ENCODE measurements at regions not wholly inside any gene's neighbourhood (a gene's known extent, or its start where the extent isn't known, plus 50 kb on each side); places are given as distances from the start of the nearest gene placed in this dataset.
A peak's percentile ranks its signal among the peaks of the same experiment; 100 is the strongest.
"Not testable (repeated sequence)": the region's sequence is repeated elsewhere in the genome, so short reads cannot be mapped to it uniquely, and the experiment has no call there.

GRCh38 chr19:13634658-13635057 is 128.4 kb upstream of the CACNA1A start:
- no peak for DNase-seq
- Mint-ChIP-seq H3K36me3 (ENCODE audit: low read depth) (peaks cover 17% of the 10 kb centered on the region), H3K27me3 (ENCODE audit: insufficient read depth) (no peaks in the 10 kb centered on the region; the same call in 1 of the 2 replicates), H3K4me1 (ENCODE audit: low read depth) (peaks cover 43% of the 10 kb centered on the region), H3K4me3 (no peak overlapping the region), H3K27ac (no peak overlapping the region), H3K9me3 (peaks cover 25% of the 10 kb centered on the region)
- TF ChIP-seq, protein P1, sequence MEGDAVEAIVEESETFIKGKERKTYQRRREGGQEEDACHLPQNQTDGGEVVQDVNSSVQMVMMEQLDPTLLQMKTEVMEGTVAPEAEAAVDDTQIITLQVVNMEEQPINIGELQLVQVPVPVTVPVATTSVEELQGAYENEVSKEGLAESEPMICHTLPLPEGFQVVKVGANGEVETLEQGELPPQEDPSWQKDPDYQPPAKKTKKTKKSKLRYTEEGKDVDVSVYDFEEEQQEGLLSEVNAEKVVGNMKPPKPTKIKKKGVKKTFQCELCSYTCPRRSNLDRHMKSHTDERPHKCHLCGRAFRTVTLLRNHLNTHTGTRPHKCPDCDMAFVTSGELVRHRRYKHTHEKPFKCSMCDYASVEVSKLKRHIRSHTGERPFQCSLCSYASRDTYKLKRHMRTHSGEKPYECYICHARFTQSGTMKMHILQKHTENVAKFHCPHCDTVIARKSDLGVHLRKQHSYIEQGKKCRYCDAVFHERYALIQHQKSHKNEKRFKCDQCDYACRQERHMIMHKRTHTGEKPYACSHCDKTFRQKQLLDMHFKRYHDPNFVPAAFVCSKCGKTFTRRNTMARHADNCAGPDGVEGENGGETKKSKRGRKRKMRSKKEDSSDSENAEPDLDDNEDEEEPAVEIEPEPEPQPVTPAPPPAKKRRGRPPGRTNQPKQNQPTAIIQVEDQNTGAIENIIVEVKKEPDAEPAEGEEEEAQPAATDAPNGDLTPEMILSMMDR (IDR thresholded peaks at IDR 0.05), result no peak

DNA sequence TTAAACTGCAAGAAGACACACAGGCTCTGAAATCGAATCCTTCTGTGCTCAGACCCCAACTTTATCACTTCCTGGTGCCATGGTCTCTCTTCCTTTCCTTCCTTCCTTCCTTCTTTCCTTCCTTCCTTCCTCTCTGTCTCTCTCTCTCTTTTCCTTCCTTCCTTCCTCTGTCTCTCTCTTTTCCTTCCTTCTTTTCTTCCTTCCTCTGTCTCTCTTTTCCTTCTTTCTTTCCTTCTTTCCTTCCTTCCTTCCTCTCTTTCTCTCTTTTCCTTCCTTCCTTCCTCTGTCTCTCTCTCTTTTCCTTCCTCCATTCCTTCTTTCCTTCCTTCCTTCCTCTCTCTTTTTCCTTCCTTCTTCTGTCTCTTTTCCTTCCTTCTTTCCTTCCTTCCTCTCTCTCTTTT is 127.2 kb upstream of the CACNA1A start:
- Mint-ChIP-seq H3K36me3 (ENCODE audit: low read depth) (peaks cover 11% of the 10 kb centered on the region), H3K27ac (peak overlapping the region; percentile 57), H3K9me3 (peaks cover 19% of the 10 kb centered on the region), H3K4me1 (ENCODE audit: low read depth) (peaks cover 43% of the 10 kb centered on the region), H3K4me3 (no peak overlapping the region), H3K27me3 (ENCODE audit: insufficient read depth) (no peaks in the 10 kb centered on the region; the same call in 1 of the 2 replicates)
- TF ChIP-seq, protein P1 (IDR thresholded peaks at IDR 0.05), result no peak
- DNase-seq, result no peak

DNA sequence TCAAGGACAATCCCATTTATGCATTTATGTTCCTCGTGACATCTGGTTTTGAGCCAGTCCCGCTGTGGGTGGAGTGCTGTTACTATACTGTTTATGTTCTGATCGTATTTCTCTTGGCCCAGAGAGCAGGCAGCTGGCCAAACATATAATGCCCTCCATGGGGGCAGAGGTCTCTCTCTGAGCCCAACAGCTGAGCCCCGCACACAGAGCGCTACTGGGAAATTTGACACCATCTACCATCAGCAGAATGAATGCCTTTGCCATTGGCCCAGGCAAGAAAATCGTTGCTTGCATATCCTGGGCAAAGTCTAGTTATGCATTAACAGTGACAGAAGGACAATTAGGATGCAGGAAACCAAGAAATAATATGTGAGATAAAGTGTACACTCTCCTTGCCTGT is 126.8 kb upstream of the CACNA1A start:
- peak overlapping the region; percentile 35; the same call in 1 of the 2 replicates for H3K4me3 Mint-ChIP-seq
- H3K9me3 Mint-ChIP-seq, result peaks cover 19% of the 10 kb centered on the region
- peak overlapping the region; percentile 57 for H3K27ac Mint-ChIP-seq
- H3K36me3 Mint-ChIP-seq (ENCODE audit: low read depth), result peaks cover 11% of the 10 kb centered on the region
- H3K4me1 Mint-ChIP-seq (ENCODE audit: low read depth), result peaks cover 46% of the 10 kb centered on the region
- TF ChIP-seq, protein P1 (IDR thresholded peaks at IDR 0.05), result no peak
- peak; percentile 17 for DNase-seq
- no peaks in the 10 kb centered on the region; the same call in 1 of the 2 replicates for H3K27me3 Mint-ChIP-seq (ENCODE audit: insufficient read depth)

DNA sequence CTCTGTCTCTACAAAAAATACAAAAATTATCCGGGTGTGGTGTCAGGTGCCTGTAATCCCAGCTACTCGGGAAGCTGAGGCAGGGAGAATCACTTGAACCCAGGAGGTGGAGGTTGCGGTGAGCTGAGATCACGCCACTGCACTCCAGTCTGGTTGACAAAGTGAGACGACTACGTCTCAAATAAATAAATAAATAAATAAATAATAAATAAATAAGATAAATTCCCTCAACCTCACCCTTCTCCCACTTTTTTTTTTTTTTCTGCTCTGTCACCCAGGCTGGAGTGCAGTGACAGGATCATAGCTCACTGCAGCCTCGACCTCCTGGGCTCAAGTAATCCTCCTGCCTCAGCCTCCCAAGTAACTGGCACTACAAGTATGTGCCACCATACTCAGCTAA is 125.9 kb upstream of the CACNA1A start:
- H3K4me1 Mint-ChIP-seq (ENCODE audit: low read depth), result peaks cover 41% of the 10 kb centered on the region
- H3K36me3 Mint-ChIP-seq (ENCODE audit: low read depth); DNase-seq; H3K9me3 Mint-ChIP-seq; H3K4me3 Mint-ChIP-seq; H3K27me3 Mint-ChIP-seq (ENCODE audit: insufficient read depth); H3K27ac Mint-ChIP-seq: not testable (repeated sequence)

DNA sequence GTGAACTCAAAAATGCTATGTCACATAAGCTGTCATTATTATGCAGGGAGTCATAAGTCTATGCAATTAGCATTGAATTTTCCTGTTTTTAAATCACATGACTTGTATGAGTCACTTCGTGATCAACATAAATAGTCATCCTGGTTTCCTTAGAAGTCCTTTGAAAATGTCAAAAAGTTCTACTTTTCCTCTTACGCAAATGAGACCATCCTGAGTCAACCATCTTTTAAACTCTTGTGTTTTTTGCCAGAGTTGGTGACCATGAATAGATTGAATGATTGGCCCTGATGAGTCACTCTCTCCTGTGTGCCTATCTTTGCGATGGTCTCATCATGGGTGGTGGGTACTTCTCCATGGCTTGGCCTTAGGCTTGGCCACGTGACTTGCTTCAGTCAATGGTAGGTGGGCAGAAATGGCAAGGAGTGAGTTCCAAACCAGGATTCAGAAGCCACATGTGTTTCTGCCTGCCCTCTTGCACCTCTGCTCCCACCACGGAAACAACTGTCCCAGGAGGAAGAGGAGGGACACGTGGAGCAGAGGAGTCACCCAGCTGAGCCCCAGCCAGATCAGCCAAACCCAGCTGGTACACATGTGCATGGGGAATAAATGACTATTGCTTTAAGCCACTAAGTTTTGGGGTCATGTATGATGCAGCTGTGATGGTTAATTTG is 123.5 kb upstream of the CACNA1A start:
- Mint-ChIP-seq H3K9me3 (peaks cover 8% of the 10 kb centered on the region), H3K4me1 (ENCODE audit: low read depth) (peaks cover 39% of the 10 kb centered on the region), H3K4me3 (peak overlapping the region; percentile 25; the same call in 1 of the 2 replicates), H3K27me3 (ENCODE audit: insufficient read depth) (no peaks in the 10 kb centered on the region; the same call in 1 of the 2 replicates), H3K36me3 (ENCODE audit: low read depth) (peaks cover 7% of the 10 kb centered on the region), H3K27ac (peak overlapping the region; percentile 92)
- peak; percentile 95 for DNase-seq
- TF ChIP-seq, protein P1 (IDR thresholded peaks at IDR 0.05), result no peak

- Mint-ChIP-seq H3K27ac (no peak overlapping the region), H3K9me3 (peaks cover 8% of the 10 kb centered on the region), H3K4me1 (ENCODE audit: low read depth) (peaks cover 46% of the 10 kb centered on the region), H3K27me3 (ENCODE audit: insufficient read depth) (no peaks in the 10 kb centered on the region; the same call in 1 of the 2 replicates), H3K4me3 (no peak overlapping the region), H3K36me3 (ENCODE audit: low read depth) (peaks cover 7% of the 10 kb centered on the region)
- TF ChIP-seq, protein P1 (IDR thresholded peaks at IDR 0.05), result no peak
- no peak for DNase-seq
These were observed 121.3 kb upstream of the CACNA1A start for GRCh38 chr19:13627531-13627930.

All from HFFc6 (cell line).